ENCODE measurements at regions not wholly inside any gene's neighbourhood (a gene's known extent, or its start where the extent isn't known, plus 50 kb on each side); places are given as distances from the start of the nearest gene placed in this dataset.
A peak's percentile ranks its signal among the peaks of the same experiment; 100 is the strongest.

DNA sequence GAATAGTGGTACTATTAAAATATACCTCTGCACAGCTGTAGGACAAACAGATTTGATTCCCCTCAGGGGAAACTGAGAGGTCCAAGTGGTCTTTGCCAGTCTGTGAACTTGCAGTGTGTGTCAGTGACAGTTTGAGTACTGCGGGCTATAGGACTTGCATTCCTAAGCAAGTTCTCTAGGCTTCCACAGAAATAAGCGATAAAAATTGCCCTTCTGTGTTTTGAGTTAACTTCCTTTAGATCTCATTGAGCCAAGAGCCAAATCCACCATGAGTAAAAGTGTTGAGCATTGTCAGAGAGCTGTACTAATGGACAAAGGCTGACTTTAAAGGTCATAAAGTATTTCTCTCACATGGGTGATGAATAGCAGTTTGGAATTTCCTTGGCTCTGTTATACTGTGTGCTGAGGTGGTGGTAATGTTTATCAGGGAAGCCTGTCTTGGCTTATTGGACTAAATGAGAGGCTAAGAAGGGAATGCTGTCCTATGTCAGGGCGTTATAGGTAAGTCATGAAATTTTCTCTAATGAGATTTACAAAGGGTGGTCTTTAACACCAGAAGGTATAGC lies 122.6 kb upstream of the MAP3K7 start:
- TF ChIP-seq, protein P1, sequence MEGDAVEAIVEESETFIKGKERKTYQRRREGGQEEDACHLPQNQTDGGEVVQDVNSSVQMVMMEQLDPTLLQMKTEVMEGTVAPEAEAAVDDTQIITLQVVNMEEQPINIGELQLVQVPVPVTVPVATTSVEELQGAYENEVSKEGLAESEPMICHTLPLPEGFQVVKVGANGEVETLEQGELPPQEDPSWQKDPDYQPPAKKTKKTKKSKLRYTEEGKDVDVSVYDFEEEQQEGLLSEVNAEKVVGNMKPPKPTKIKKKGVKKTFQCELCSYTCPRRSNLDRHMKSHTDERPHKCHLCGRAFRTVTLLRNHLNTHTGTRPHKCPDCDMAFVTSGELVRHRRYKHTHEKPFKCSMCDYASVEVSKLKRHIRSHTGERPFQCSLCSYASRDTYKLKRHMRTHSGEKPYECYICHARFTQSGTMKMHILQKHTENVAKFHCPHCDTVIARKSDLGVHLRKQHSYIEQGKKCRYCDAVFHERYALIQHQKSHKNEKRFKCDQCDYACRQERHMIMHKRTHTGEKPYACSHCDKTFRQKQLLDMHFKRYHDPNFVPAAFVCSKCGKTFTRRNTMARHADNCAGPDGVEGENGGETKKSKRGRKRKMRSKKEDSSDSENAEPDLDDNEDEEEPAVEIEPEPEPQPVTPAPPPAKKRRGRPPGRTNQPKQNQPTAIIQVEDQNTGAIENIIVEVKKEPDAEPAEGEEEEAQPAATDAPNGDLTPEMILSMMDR (IDR thresholded peaks at IDR 0.05; ENCODE audit: borderline replicate concordance, control extremely low read depth, extremely low read depth, insufficient read depth, missing control alignments) = no peak
- DNase-seq (ENCODE audit: low spot score) = no peak
- in situ Hi-C loops (cut with MboI; ENCODE audit: low sequenced_read_pairs, unreplicated experiment) = no loop called here

DNA sequence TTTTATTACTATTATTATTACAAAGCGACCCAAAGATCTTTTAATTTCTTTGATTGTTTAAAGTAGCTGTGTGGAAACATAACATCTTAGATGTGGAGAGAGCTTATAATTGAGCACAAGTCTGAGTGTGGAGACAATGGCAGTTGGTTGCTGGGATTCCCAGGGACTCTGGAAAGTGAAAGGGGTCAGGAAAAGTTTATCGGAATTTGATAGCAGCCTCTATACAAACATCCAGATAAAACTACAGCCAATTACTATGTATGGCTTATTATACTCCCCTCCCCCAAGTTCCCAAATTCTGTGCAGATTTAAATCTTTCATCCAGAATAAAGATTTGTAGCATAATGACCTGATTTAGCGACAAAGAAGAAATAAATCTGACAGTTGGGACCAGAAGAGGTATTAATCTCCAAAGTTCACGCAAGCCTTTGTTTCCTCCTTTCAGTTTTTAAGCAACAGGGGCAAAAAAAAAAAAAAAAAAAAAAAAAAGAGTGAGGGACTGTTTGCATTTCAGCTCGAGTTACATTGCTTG lies 121.4 kb upstream of the MAP3K7 start:
- DNase-seq (ENCODE audit: low spot score) = no peak
- in situ Hi-C loops (cut with MboI; ENCODE audit: low sequenced_read_pairs, unreplicated experiment) = no loop called here
- TF ChIP-seq, protein P1 (IDR thresholded peaks at IDR 0.05; ENCODE audit: borderline replicate concordance, control extremely low read depth, extremely low read depth, insufficient read depth, missing control alignments) = no peak

DNA sequence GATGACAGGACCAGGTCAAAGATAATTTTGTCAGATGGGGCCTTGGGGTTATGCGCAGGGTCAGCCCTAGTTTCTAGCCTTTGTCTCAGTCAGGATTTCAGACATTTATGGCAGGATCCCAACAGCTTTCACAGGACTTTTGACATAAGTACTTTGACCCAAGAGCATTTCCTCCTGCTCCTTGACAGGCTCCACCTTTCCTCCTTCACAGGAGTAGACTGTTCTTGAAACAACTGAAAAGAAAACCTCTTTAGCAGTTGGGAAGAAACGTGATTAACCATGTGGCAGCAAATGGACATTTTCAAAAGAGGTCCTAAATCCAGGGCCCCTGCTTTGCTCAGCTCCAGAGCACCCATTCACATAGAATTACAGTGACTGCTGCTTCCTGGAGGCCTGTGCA lies 120.4 kb upstream of the MAP3K7 start:
- in situ Hi-C loops (cut with MboI; ENCODE audit: low sequenced_read_pairs, unreplicated experiment) = no loop called here
- DNase-seq (ENCODE audit: low spot score) = no peak
- TF ChIP-seq, protein P1 (IDR thresholded peaks at IDR 0.05; ENCODE audit: borderline replicate concordance, control extremely low read depth, extremely low read depth, insufficient read depth, missing control alignments) = no peak

DNA sequence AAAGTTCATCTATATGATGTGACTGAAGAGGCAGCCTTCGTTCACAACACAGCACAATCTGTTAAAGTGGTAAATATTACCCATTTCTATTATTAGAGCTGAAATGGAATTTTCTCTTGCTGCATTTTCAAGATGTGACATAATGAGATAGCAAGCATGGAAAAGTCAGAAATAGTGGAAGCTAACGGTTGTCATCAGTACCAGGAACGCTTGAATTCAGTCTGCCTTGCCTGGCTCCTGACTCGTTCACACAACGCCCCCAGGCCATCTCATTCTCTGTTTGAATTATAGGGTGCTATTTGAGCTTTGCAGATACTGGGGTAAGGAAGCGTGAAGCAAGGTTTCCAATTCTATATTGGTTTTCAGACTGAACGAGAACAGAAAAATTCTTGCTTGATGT lies 116.5 kb upstream of the MAP3K7 start:
- DNase-seq (ENCODE audit: low spot score) = no peak
- in situ Hi-C loops (cut with MboI; ENCODE audit: low sequenced_read_pairs, unreplicated experiment) = no loop called here
- TF ChIP-seq, protein P1 (IDR thresholded peaks at IDR 0.05; ENCODE audit: borderline replicate concordance, control extremely low read depth, extremely low read depth, insufficient read depth, missing control alignments) = no peak

DNA sequence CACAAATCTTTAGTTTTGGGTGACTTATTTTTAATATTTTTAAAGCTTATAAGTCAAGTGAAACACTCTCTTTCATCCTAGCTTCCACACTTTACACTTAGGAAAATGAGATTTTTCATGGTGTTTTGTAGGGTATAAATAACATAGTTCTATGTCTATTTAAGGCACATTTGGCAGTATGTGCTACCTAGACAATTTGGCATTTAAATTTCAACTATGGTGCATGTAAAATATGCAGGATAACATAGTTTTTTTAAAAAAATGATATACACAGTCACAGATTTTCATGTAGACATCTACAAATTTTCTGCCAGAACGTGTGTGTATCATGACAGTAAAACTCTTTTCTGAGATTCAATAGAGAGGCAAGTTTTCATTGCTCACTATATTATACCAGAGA lies 115.1 kb upstream of the MAP3K7 start:
- TF ChIP-seq, protein P1 (IDR thresholded peaks at IDR 0.05; ENCODE audit: borderline replicate concordance, control extremely low read depth, extremely low read depth, insufficient read depth, missing control alignments) = no peak
- DNase-seq (ENCODE audit: low spot score) = no peak
- in situ Hi-C loops (cut with MboI; ENCODE audit: low sequenced_read_pairs, unreplicated experiment) = no loop called here

DNA sequence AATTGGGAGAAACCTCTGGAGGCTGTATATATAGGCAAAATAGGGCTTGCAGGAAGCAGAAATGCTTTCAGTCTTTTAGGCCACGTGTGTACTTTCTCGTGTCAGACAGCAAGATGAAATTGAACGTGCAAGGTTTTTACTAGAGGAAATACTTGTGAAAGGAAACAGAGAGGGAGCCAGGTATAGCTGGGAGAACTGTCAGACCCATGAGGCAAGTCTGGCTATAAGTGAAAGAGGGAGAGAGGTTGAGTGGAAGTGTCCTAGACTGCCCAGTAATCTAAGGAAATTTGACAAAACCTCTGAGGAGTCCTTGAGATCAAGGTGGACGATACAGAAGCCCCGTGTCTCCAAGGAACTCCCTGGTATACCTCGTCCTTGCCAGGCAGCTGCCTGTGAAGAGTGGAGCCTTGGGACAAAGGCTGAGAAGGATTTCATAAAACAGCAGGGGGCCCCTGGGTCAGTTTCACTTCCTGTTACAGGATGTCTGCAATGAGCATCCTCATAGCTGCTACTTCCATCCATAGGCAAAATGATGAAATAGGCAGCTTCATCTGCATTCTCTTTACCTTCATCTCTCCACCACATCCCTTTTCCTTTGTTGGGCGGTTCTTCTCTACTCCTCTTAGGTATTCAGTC lies 114.4 kb upstream of the MAP3K7 start:
- TF ChIP-seq, protein P1 (IDR thresholded peaks at IDR 0.05; ENCODE audit: borderline replicate concordance, control extremely low read depth, extremely low read depth, insufficient read depth, missing control alignments) = no peak
- peak; percentile 5 for DNase-seq (ENCODE audit: low spot score)

More for the DNA sequence above, 114.4 kb upstream of the MAP3K7 start:
- in situ Hi-C loops (cut with MboI; ENCODE audit: low sequenced_read_pairs, unreplicated experiment) = no loop called here

Measured in GM13976 (cell line).